Neural progenitor cell (in vitro differentiated cells): ENCODE measurements at regions not wholly inside any gene's neighbourhood (a gene's known extent, or its start where the extent isn't known, plus 50 kb on each side); places are given as distances from the start of the nearest gene placed in this dataset.

ENCODE experiments used
- DNase-seq: peaks from one replicate; pipeline ENCODE4 v3.0.0-alpha.2; 2016; ENCODE audit warnings: low spot score
- H2AFZ ChIP-seq: fragments of 200-600 bp; sonication (generic); replicated peaks from 2 replicates; pipeline ENCODE4 v1.6.1; 2016; ENCODE audit warnings: antibody characterized with exemption
- H3F3A ChIP-seq: fragments of 200-600 bp; sonication (generic); 2 replicates; pipeline ENCODE4 v1.6.1; 2016; ENCODE audit warnings: antibody characterized with exemption, low read depth
- H3K27ac ChIP-seq: fragments of 200-600 bp; sonication (generic); 2 replicates; pipeline ENCODE4 v1.5.1; 2016; ENCODE audit warnings: mild to moderate bottlenecking
- H3K27me3 ChIP-seq: fragments of 200-600 bp; sonication (generic); 2 replicates; pipeline ENCODE4 v1.6.1; 2016; ENCODE audit warnings: mild to moderate bottlenecking, moderate library complexity
- H3K36me3 ChIP-seq: fragments of 200-600 bp; sonication (generic); 2 replicates; pipeline ENCODE4 v1.5.1; 2016
- H3K4me1 ChIP-seq: fragments of 200-600 bp; sonication (generic); 2 replicates; pipeline ENCODE4 v1.6.1; 2016; ENCODE audit warnings: mixed run types
- H3K4me2 ChIP-seq: fragments of 200-600 bp; sonication (generic); 2 replicates; pipeline ENCODE4 v1.6.1; 2016
- H3K4me3 ChIP-seq: fragments of 200-600 bp; sonication (generic); 2 replicates; pipeline ENCODE4 v1.5.1; 2016
- H3K79me2 ChIP-seq: fragments of 200-600 bp; sonication (generic); 2 replicates; pipeline ENCODE4 v1.6.1; 2016; ENCODE audit warnings: low read depth
- H3K9ac ChIP-seq: fragments of 200-600 bp; sonication (generic); 2 replicates; pipeline ENCODE4 v1.6.1; 2016
- H3K9me3 ChIP-seq: fragments of 200-600 bp; sonication (generic); 2 replicates; pipeline ENCODE4 v1.5.1; 2016; ENCODE audit warnings: low read depth
- H4K20me1 ChIP-seq: fragments of 200-600 bp; sonication (generic); 2 replicates; pipeline ENCODE4 v1.6.1; 2016; ENCODE audit warnings: low read depth
- H3K27ac Mint-ChIP-seq: 3 replicates; pipeline ENCODE4 v1.8.0; 2021; ENCODE audit warnings: mixed read lengths
- H3K27me3 Mint-ChIP-seq: 2 replicates; pipeline ENCODE4 v1.8.0; 2022; ENCODE audit warnings: low read depth, mild to moderate bottlenecking, inconsistent platforms, moderate library complexity, mixed read lengths; ENCODE audit not compliant: insufficient read depth
- H3K36me3 Mint-ChIP-seq: 3 replicates; pipeline ENCODE4 v1.8.0; 2021; ENCODE audit warnings: mixed read lengths
- H3K4me1 Mint-ChIP-seq: 3 replicates; pipeline ENCODE4 v1.8.0; 2021; ENCODE audit warnings: mixed read lengths
- H3K4me3 Mint-ChIP-seq: 3 replicates; pipeline ENCODE4 v1.8.0; 2021; ENCODE audit warnings: mild to moderate bottlenecking, moderate library complexity, mixed read lengths
- H3K9me3 Mint-ChIP-seq: 3 replicates; pipeline ENCODE4 v1.8.0; 2020; ENCODE audit warnings: mixed read lengths
- EZH2 ChIP-seq: fragments of 200-600 bp; sonication (generic); IDR thresholded peaks from 2 replicates; pipeline ENCODE4 v1.6.1; 2017; ENCODE audit warnings: antibody characterized with exemption, mild to moderate bottlenecking, moderate library complexity
- EZH2phosphoT487 ChIP-seq: fragments of 200-600 bp; sonication (generic); IDR thresholded peaks from 2 replicates; pipeline ENCODE4 v1.6.1; 2017; ENCODE audit warnings: antibody characterized with exemption
- TF ChIP-seq, protein P1 (sequence below): fragments of 200-600 bp; sonication (generic); IDR thresholded peaks from 2 replicates; pipeline ENCODE4 v1.5.1; 2017; ENCODE audit warnings: antibody characterized with exemption, mild to moderate bottlenecking

DNA sequence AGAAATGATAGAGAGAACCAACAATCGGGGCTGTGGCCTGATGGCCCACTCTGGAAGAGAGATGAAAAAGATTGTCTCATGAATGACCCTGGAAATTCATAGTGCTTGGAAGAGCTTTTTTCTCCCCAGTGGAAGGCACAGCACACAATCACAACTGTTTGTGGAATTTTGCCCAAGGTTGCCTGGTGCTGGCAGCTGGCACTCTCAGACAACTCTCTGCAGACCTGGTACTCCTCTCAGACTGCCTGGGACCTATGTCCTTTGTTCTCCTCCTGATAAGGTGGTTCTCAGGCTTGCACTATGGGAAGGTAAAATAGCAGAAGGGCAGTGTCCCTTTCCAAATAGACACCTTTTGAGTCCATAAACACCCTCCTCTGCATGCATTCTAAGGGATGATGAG is 144.1 kb upstream of the SEL1L start:
- H3K4me3 Mint-ChIP-seq = no peak overlapping the region
- H3K79me2 ChIP-seq = no peaks in the 10 kb centered on the region
- H3F3A ChIP-seq = peaks cover 8% of the 10 kb centered on the region
- no peak overlapping the region for H3K27ac Mint-ChIP-seq
- H3K27ac ChIP-seq = no peak overlapping the region
- H3K4me1 ChIP-seq = peaks cover 31% of the 10 kb centered on the region
- H3K9me3 ChIP-seq = no peaks in the 10 kb centered on the region
- H3K9ac ChIP-seq = no peak overlapping the region
- no peak overlapping the region for H2AFZ ChIP-seq
- TF ChIP-seq EZH2 = no peak
- TF ChIP-seq, protein P1, sequence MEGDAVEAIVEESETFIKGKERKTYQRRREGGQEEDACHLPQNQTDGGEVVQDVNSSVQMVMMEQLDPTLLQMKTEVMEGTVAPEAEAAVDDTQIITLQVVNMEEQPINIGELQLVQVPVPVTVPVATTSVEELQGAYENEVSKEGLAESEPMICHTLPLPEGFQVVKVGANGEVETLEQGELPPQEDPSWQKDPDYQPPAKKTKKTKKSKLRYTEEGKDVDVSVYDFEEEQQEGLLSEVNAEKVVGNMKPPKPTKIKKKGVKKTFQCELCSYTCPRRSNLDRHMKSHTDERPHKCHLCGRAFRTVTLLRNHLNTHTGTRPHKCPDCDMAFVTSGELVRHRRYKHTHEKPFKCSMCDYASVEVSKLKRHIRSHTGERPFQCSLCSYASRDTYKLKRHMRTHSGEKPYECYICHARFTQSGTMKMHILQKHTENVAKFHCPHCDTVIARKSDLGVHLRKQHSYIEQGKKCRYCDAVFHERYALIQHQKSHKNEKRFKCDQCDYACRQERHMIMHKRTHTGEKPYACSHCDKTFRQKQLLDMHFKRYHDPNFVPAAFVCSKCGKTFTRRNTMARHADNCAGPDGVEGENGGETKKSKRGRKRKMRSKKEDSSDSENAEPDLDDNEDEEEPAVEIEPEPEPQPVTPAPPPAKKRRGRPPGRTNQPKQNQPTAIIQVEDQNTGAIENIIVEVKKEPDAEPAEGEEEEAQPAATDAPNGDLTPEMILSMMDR = no peak
- no peaks in the 10 kb centered on the region for H4K20me1 ChIP-seq
- H3K27me3 ChIP-seq = no peaks in the 10 kb centered on the region
- no peak overlapping the region for H3K4me2 ChIP-seq
- H3K9me3 Mint-ChIP-seq = peaks cover 4% of the 10 kb centered on the region
- H3K4me3 ChIP-seq = no peak overlapping the region
- DNase-seq = no peak
- no peaks in the 10 kb centered on the region for H3K36me3 ChIP-seq
- no peaks in the 10 kb centered on the region for H3K4me1 Mint-ChIP-seq
- no peaks in the 10 kb centered on the region for H3K36me3 Mint-ChIP-seq
- H3K27me3 Mint-ChIP-seq = no peaks in the 10 kb centered on the region

DNA sequence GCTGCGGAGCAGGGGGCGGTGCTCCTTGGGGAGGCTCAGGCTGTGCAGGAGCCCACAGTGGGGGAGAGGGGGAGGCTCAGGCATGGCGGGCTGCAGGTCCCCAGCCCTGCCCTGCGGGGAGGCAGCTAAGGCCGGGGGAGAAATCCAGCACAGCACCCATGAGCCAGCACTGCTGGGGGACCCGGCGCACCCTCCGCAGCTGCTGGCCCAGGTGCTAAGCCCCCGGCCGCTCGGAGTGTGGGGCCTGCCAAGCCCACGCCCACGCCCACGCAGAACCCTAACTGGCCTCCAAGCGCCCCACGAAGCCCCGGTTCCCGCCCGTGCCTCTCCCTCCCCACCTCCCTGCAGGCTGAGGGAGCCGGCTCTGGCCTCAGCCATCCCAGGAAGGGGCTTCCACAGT is 145.6 kb upstream of the SEL1L start:
- Histone ChIP-seq H4K20me1 (no peaks in the 10 kb centered on the region), H3K27ac (no peak overlapping the region), H3F3A (peaks cover 8% of the 10 kb centered on the region), H2AFZ (no peak overlapping the region), H3K4me3 (no peak overlapping the region), H3K27me3 (no peaks in the 10 kb centered on the region), H3K9ac (no peak overlapping the region), H3K4me1 (peaks cover 34% of the 10 kb centered on the region), H3K36me3 (no peaks in the 10 kb centered on the region), H3K79me2 (no peaks in the 10 kb centered on the region), H3K9me3 (no peaks in the 10 kb centered on the region), H3K4me2 (no peak overlapping the region)
- H3K4me3 Mint-ChIP-seq = no peak overlapping the region
- no peak for DNase-seq
- no peak overlapping the region for H3K27ac Mint-ChIP-seq
- no peaks in the 10 kb centered on the region for H3K27me3 Mint-ChIP-seq
- H3K4me1 Mint-ChIP-seq = no peaks in the 10 kb centered on the region
- TF ChIP-seq EZH2phosphoT487 = no peak
- TF ChIP-seq, protein P1 = no peak
- TF ChIP-seq EZH2 = no peak
- H3K9me3 Mint-ChIP-seq = peaks cover 4% of the 10 kb centered on the region
- H3K36me3 Mint-ChIP-seq = no peaks in the 10 kb centered on the region

DNA sequence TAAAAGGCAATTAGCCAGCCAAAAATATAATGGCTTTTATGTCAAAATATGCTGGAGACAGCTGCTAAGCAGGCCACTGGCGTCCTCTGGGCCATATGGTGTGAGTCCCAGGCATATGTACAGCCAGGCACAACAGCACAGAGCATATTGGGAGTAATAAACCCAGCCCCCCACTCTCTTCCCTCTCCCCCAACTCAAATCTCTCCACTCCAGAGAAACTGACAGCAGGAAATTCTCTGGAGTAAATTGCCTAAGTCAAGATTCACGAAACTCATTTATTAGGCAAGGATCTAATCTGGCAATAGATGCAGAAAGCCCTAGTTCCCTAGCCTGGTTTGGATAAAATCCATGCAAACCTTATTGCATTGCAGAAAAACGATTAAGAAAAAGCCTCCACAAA is 147.9 kb upstream of the SEL1L start:
- Mint-ChIP-seq H3K27me3 (no peaks in the 10 kb centered on the region), H3K27ac (no peak overlapping the region), H3K36me3 (no peaks in the 10 kb centered on the region), H3K9me3 (peaks cover 4% of the 10 kb centered on the region), H3K4me1 (no peaks in the 10 kb centered on the region), H3K4me3 (no peak overlapping the region)
- Histone ChIP-seq H3K4me1 (peaks cover 34% of the 10 kb centered on the region), H3K36me3 (no peaks in the 10 kb centered on the region), H3K79me2 (no peaks in the 10 kb centered on the region), H3K4me3 (no peak overlapping the region), H3K27me3 (no peaks in the 10 kb centered on the region), H3K27ac (no peak overlapping the region), H3F3A (peaks cover 8% of the 10 kb centered on the region), H3K9ac (no peak overlapping the region), H4K20me1 (no peaks in the 10 kb centered on the region), H3K9me3 (no peaks in the 10 kb centered on the region), H2AFZ (no peak overlapping the region), H3K4me2 (no peak overlapping the region)
- TF ChIP-seq, protein P1 = no peak
- TF ChIP-seq EZH2 (no peak), EZH2phosphoT487 (no peak)
- no peak for DNase-seq

DNA sequence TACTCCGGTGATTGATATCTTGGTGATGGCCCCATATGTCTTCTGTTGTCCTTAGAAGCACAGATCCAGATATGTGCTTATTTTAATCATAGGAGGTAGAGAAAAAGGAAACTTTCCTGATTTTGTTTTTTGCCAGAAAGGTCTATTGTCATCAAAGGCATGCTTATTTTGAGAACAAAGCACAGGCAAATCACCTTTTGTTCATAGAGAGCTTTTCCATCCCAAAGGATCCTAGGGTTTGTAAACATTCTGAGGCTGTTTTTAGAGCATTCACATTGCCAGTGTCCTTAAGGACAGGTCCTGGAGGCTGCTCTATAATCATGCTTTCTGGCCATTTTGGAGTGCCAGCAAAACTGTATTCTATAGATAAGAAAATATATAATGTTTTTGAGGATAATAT is 148.5 kb upstream of the SEL1L start:
- Histone ChIP-seq H3K36me3 (no peaks in the 10 kb centered on the region), H3K27ac (no peak overlapping the region), H3K9me3 (no peaks in the 10 kb centered on the region), H2AFZ (peak overlapping the region; percentile 38), H3F3A (peaks cover 8% of the 10 kb centered on the region), H3K4me2 (no peak overlapping the region), H4K20me1 (no peaks in the 10 kb centered on the region), H3K4me3 (no peak overlapping the region), H3K9ac (no peak overlapping the region), H3K27me3 (no peaks in the 10 kb centered on the region), H3K79me2 (no peaks in the 10 kb centered on the region), H3K4me1 (peaks cover 34% of the 10 kb centered on the region)
- Mint-ChIP-seq H3K27ac (no peak overlapping the region), H3K4me1 (no peaks in the 10 kb centered on the region), H3K36me3 (no peaks in the 10 kb centered on the region), H3K4me3 (no peak overlapping the region), H3K27me3 (no peaks in the 10 kb centered on the region), H3K9me3 (peaks cover 4% of the 10 kb centered on the region)
- no peak for DNase-seq
- TF ChIP-seq EZH2phosphoT487 = no peak
- TF ChIP-seq EZH2 = no peak
- TF ChIP-seq, protein P1 = no peak
